ENCODE measurements at regions not wholly inside any gene's neighbourhood (a gene's known extent, or its start where the extent isn't known, plus 50 kb on each side); places are given as distances from the start of the nearest gene placed in this dataset.

DNA sequence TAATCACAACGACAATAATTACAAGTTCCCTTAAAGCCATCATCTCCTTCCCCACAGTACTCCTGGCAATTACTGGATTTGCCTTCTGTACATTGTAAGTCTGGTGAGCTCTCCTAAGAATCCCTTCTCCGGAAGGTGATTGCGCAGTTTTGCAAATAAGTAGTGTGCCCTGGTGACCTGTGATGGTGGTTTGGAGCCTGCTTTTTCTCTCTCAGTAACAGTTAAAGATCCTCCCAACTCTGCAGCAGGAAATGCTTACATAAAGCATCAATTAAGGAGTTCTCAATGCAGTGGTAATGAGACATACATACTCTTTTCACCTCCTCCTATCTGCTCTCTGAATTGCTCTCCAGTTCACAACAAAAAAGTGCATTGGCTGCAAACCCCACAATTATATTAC lies 159.7 kb downstream of the SH2D1A start:
- TF ChIP-seq, protein P1, sequence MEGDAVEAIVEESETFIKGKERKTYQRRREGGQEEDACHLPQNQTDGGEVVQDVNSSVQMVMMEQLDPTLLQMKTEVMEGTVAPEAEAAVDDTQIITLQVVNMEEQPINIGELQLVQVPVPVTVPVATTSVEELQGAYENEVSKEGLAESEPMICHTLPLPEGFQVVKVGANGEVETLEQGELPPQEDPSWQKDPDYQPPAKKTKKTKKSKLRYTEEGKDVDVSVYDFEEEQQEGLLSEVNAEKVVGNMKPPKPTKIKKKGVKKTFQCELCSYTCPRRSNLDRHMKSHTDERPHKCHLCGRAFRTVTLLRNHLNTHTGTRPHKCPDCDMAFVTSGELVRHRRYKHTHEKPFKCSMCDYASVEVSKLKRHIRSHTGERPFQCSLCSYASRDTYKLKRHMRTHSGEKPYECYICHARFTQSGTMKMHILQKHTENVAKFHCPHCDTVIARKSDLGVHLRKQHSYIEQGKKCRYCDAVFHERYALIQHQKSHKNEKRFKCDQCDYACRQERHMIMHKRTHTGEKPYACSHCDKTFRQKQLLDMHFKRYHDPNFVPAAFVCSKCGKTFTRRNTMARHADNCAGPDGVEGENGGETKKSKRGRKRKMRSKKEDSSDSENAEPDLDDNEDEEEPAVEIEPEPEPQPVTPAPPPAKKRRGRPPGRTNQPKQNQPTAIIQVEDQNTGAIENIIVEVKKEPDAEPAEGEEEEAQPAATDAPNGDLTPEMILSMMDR (conservative IDR thresholded peaks at IDR 0.05; ENCODE audit: control insufficient read depth, insufficient read depth, low read depth, low read length): no peak
- H3K4me3 ChIP-seq (ENCODE audit: control insufficient read depth, low read depth, low read length): no peak overlapping the region
- no peak for DNase-seq (ENCODE audit: low read depth)

DNA sequence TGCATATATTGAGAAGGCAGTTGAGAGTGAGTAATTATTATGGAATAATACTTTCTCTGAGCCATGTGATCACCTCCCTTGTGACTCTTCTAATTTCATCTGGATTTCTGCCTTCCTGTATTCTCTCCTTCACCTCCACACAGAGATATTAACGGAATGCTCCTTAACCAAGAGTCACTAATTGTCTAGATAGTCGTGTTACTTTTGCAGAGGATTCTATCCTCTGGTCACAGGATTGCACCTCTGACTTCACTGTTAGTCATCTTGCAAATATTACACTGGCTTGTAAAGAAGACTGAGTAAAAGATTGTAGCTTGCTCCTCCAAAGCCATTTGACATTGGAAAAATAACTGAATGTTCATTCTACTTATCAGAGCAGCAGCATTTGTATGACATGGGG lies 160.9 kb downstream of the SH2D1A start:
- TF ChIP-seq, protein P1 (conservative IDR thresholded peaks at IDR 0.05; ENCODE audit: control insufficient read depth, insufficient read depth, low read depth, low read length): no peak
- DNase-seq (ENCODE audit: low read depth): peak; percentile 11
- no peak overlapping the region for H3K4me3 ChIP-seq (ENCODE audit: control insufficient read depth, low read depth, low read length)

DNA sequence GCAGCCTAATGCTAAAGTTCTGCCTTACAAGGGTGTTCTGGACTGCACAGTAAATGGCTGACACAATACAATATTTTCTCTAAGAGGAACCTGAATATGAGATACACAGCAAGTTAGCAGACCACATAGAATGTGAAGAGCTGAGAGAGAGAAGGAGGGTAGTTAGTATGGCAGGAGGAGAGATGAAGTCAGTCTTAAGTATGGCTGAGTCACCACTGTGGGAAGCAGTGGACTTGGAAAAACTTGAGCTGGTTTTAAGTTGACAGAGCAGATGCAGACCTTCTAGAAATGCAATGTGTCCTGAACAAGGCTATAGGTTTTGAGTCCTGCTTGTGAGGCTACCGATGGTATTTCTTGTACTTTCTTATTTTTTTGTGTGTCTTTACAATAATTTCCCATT lies 172.5 kb downstream of the SH2D1A start:
- no peak overlapping the region for H3K4me3 ChIP-seq (ENCODE audit: control insufficient read depth, low read depth, low read length)
- DNase-seq (ENCODE audit: low read depth): peak; percentile 32
- TF ChIP-seq, protein P1 (conservative IDR thresholded peaks at IDR 0.05; ENCODE audit: control insufficient read depth, insufficient read depth, low read depth, low read length): no peak

DNA sequence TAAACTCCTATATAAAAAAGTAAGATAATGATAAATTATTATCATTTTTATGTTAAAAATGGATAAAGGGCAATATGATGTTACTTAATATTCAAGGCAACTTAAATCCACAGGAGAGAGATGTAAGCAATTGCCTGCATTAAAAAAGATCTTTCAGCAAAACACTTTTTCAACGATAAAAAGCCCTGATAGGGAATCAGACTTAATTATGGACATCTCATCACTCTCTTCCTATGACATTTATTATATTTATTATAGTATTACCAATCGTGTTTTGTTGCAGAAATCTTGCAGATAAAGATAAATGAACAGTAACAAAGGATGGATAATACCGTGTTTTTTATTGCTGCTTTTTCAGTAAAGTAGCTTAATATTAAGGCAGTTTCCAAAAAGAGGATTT lies 178.5 kb downstream of the SH2D1A start:
- no peak overlapping the region for H3K4me3 ChIP-seq (ENCODE audit: control insufficient read depth, low read depth, low read length)
- TF ChIP-seq, protein P1 (conservative IDR thresholded peaks at IDR 0.05; ENCODE audit: control insufficient read depth, insufficient read depth, low read depth, low read length): no peak
- DNase-seq (ENCODE audit: low read depth): no peak

DNA sequence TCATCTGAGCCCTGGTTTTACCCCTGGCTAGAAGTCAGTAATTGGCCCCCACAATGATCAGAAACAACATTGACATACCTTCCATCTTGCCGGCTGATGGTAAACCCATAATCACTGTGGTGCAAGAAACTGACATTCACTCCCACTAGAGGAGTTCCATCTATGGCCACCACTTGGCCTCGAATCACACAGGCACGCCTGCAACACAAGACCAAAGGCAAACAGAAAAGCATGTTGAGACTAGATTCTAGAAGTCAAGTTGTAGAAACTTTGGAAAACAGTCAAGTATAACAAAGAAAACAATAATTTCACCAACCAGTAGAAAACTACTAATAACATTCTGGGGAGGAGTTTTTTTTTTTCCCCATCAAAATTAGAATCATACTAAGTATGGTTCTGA lies 183.4 kb downstream of the SH2D1A start:
- TF ChIP-seq, protein P1 (conservative IDR thresholded peaks at IDR 0.05; ENCODE audit: control insufficient read depth, insufficient read depth, low read depth, low read length): no peak
- DNase-seq (ENCODE audit: low read depth): no peak

DNA sequence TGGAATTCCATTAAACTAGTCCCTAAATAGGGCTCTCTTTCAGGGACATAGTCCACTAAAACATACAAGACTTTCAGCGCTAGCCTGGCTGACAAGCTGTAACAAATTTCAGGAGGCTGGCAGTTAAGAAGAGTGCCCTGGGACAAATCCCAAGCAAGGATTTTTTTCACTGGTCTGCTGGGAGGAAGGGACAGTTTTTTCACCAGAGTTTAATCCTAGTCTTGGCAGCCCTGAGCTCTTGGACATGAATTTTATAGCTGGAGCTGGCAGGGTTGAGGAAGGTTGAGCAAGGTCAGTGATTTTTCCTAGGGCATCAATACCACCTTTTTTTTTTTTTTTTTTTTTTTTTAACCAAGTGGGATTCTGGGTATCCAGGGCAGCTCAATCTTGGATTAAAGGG lies 184.4 kb downstream of the SH2D1A start:
- TF ChIP-seq, protein P1 (conservative IDR thresholded peaks at IDR 0.05; ENCODE audit: control insufficient read depth, insufficient read depth, low read depth, low read length): no peak
- no peak overlapping the region for H3K4me3 ChIP-seq (ENCODE audit: control insufficient read depth, low read depth, low read length)
- no peak for DNase-seq (ENCODE audit: low read depth)

More for the DNA sequence above, 183.4 kb downstream of the SH2D1A start:
- no peak overlapping the region for H3K4me3 ChIP-seq (ENCODE audit: control insufficient read depth, low read depth, low read length)

DNA sequence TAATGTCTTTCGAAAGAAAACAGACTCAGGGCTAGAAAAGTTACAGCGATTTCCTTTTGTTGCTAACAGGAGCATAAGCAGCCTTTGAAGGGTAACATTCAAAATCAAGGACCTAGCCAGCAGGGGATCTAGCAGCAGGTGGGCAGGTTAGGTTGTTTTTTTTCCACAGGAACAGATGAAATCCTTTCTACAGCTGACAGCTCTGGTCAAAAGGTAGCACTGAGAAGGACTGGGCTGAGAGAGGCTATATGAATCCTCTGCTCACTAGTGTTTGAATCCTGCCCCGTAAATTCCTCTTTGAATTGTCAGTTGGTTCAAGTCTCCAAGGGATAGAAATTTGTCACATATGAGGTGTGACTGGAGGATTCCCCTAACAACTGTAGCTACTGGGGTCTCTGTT lies 188.2 kb downstream of the SH2D1A start:
- TF ChIP-seq, protein P1 (conservative IDR thresholded peaks at IDR 0.05; ENCODE audit: control insufficient read depth, insufficient read depth, low read depth, low read length): no peak
- no peak overlapping the region for H3K4me3 ChIP-seq (ENCODE audit: control insufficient read depth, low read depth, low read length)
- no peak for DNase-seq (ENCODE audit: low read depth)

All from fibroblast of mammary gland (primary cell).